Psoas muscle (tissue), 7 donors: ENCODE measurements at regions not wholly inside any gene's neighbourhood (a gene's known extent, or its start where the extent isn't known, plus 50 kb on each side); places are given as distances from the start of the nearest gene placed in this dataset.
A peak's percentile ranks its signal among the peaks of the same experiment; 100 is the strongest.

Source experiments
- ATAC-seq, 4 donors: fragments of 200-7000 bp; cut with Tn5 transposase; one replicate each; pipeline ENCODE4 v1.9.1; 2020; ENCODE audit warnings: moderate library complexity in 3 of 4, mild to moderate bottlenecking in 2 of 4
- DNase-seq, 2 donors: peaks; one replicate each; pipeline ENCODE4 v3.0.0-alpha.2; 2020
- H3K27ac ChIP-seq: fragments of 200-600 bp; one replicate; pipeline ENCODE4 v1.8.0; 2022
- H3K27me3 ChIP-seq, 3 donors: fragments of 200-600 bp in 1 of 3; one replicate each; pipeline versions ENCODE4 v1.6.1 to v1.8.0; 2013 to 2022; ENCODE audit warnings: low read length in 2 of 3, mild to moderate bottlenecking in 2 of 3, moderate library complexity in 1 of 3; ENCODE audit not compliant: insufficient read depth in 3 of 3
- H3K36me3 ChIP-seq, 2 donors: fragments of 200-600 bp in 1 of 2; one replicate each; pipeline versions ENCODE4 v1.6.1 to v1.8.0; 2013 to 2022; ENCODE audit warnings: low read depth in 1 of 2, mild to moderate bottlenecking in 1 of 2, moderate library complexity in 1 of 2; ENCODE audit not compliant: insufficient read depth in 1 of 2
- H3K4me1 ChIP-seq: fragments of 200-600 bp; one replicate; pipeline ENCODE4 v1.8.0; 2022
- H3K4me3 ChIP-seq: fragments of 200-600 bp; one replicate; pipeline ENCODE4 v1.8.0; 2022; ENCODE audit warnings: mild to moderate bottlenecking
- H3K9me3 ChIP-seq: fragments of 200-600 bp; one replicate; pipeline ENCODE4 v1.8.0; 2022
- WGBS, 3 donors: extraction: QIAGEN DNeasy Blood & Tissue Kit; methylation state at CpG; one replicate each; pipeline versions ENCODE4 v1.1.6 to v1.1.7; 2013; 5-methylcytosine and 5-hydroxymethylcytosine counted together
- intact Hi-C, 2 donors: fragments of 100-400 bp; cut with DNase I; formaldehyde crosslinking; loops; one replicate each; pipeline versions ENCODE4 v1.11.0 to v1.14.2; 2022
- TF ChIP-seq, protein P1 (sequence below): fragments of 200-600 bp; IDR thresholded peaks from one replicate; pipeline ENCODE4 v1.8.0; 2022; ENCODE audit warnings: antibody characterized with exemption
- donor health status: healthy with polysubstance abuse.
- donor health status: DM: no; HTN: no; CAD: no; lungs with moderate emphysema.
- donor health status: Bipolar disorder and iron deficiency.
- donor health status: healthy.
- donor health status: DM: yes; HTN: yes; CAD: no.
- donor health status: DM: no; HTN: no; CAD: no.
- donor health status: DM: yes; HTN: yes; CAD: no.

DNA sequence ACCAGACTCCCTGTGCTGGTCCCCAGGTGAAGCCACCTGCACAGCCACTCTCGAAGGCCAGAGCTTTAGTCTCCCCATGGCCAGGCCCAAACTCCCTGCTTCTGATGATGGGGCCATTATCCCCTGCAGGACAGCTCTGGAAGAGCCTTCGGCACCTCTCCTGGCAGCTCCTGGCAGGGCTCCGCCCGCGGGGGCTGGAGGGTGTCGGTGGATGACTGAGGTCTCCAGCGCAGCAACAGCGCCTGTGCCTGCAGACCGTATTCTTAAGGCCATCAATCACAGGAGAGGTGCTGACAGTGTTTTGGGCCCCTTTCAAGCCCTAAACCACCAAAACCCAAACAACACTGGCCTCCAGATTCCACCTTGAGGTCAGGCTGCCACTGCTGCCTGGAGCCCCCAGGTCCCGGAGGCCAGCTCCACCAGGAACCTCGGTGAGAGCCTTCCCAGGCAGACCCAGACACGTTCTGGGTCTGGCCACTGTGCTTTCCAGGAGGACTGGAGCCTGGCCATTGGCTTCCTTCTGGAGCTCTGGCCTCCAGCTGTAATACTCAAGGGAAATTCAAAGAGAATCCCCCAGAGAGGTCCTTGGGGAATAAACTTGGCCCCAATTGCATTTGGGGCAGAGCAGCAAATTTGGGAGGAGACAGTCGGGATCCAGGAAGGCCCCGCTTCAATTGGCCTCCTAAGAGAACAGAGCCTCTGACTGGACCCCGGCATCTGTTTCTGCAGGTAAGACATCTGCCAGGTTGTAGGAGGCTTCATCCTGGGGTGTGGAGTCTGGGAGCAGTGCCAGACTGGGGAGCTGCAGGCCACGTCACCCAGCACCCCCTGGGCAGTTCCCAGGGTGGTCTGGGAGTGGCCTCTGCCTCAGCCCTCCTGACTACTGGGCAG lies 210.6 kb upstream of the RTL1 start:
- 72 to 78% (median 76%) methylated on average over 16 of the region's 16 CpGs for WGBS, 3 donors
- TF ChIP-seq, protein P1, sequence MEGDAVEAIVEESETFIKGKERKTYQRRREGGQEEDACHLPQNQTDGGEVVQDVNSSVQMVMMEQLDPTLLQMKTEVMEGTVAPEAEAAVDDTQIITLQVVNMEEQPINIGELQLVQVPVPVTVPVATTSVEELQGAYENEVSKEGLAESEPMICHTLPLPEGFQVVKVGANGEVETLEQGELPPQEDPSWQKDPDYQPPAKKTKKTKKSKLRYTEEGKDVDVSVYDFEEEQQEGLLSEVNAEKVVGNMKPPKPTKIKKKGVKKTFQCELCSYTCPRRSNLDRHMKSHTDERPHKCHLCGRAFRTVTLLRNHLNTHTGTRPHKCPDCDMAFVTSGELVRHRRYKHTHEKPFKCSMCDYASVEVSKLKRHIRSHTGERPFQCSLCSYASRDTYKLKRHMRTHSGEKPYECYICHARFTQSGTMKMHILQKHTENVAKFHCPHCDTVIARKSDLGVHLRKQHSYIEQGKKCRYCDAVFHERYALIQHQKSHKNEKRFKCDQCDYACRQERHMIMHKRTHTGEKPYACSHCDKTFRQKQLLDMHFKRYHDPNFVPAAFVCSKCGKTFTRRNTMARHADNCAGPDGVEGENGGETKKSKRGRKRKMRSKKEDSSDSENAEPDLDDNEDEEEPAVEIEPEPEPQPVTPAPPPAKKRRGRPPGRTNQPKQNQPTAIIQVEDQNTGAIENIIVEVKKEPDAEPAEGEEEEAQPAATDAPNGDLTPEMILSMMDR: no peak
- ATAC-seq: no peak
- Histone ChIP-seq H3K27me3 (no peaks in the 10 kb centered on the region), H3K27ac (no peak overlapping the region), H3K4me3 (no peak overlapping the region), H3K9me3 (no peaks in the 10 kb centered on the region), H3K36me3 (no peaks in the 10 kb centered on the region), H3K4me1 (no peaks in the 10 kb centered on the region)
- DNase-seq: peak in 1 of 2 donors; percentile 28
- intact Hi-C loops: no loop called here

DNA sequence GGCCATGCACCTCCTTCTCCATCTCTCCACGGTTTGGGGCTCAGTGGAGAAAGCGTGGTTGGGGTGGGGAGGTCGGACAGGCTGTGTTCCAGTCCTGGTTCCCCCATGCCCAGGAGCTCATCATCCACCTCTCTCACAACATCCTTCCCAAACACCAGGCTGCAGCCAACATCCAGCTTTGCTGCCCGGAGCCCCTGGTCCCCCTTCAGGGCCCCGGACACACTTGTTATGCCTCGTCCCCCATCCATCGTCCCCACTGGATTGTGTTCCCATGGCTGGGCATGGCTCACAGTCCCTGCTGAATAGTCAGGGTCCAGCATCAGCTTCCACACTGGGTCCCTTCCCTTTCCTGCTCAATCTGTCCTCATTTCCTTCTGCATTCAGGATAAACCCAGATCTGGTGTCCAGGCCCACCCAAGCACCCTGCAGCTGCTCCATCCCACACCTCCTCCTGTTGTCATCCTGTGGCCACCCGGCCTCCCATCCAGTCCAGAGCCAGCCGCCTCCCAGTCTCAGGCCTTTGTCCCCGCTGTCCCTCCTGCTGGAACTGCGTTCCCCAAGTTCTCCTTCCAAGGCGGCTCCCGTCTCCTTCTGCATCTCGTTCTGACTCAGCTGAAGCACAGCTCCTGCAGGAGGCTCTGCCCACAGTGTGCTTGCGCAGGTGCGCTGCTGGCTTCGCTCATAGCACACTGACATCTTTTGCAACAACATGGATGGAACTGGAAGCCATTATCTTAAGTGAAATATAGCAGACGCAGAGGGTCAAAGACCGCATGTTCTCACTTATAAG lies 211.4 kb upstream of the RTL1 start:
- H3K27ac ChIP-seq: no peak overlapping the region
- DNase-seq (peak in 1 of 2 donors; percentile 28), ATAC-seq (no peak)
- no peaks in the 10 kb centered on the region for H3K4me1 ChIP-seq
- no peaks in the 10 kb centered on the region for H3K9me3 ChIP-seq
- H3K27me3 ChIP-seq: no peaks in the 10 kb centered on the region
- TF ChIP-seq, protein P1: no peak
- WGBS, 3 donors: 84 to 85% (median 85%) methylated on average over 19 of the region's 19 CpGs
- intact Hi-C loops: no loop called here
- no peaks in the 10 kb centered on the region for H3K36me3 ChIP-seq
- no peak overlapping the region for H3K4me3 ChIP-seq

DNA sequence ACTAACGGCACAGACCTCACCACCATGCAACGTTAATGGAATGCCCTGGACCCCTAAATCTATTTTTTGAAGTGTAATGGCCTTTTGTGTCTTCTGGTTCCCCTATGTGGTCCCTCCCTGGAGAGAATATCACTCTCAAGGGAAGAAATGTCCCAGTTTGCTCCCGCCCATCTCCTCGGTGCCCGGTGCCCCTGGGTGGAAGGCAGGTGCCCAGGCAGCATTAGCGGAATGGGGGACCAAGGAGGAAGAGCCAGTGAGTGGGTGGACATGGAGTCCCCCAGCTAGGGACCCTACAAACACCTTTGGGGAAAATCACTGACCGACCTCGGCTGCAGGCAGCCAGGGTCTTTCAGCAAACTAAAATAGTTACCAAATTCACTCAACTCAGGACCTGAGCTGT lies 212.1 kb upstream of the RTL1 start:
- DNase-seq: no peak
- TF ChIP-seq, protein P1: no peak
- H3K4me1 ChIP-seq: no peaks in the 10 kb centered on the region
- WGBS, 3 donors: 87 to 94% (median 89%) methylated on average over 8 of the region's 8 CpGs
- intact Hi-C loops: no loop called here
- H3K27me3 ChIP-seq: no peaks in the 10 kb centered on the region
- H3K4me3 ChIP-seq: no peak overlapping the region
- no peak overlapping the region for H3K27ac ChIP-seq
- ATAC-seq: no peak
- H3K36me3 ChIP-seq: no peaks in the 10 kb centered on the region
- no peaks in the 10 kb centered on the region for H3K9me3 ChIP-seq

DNA sequence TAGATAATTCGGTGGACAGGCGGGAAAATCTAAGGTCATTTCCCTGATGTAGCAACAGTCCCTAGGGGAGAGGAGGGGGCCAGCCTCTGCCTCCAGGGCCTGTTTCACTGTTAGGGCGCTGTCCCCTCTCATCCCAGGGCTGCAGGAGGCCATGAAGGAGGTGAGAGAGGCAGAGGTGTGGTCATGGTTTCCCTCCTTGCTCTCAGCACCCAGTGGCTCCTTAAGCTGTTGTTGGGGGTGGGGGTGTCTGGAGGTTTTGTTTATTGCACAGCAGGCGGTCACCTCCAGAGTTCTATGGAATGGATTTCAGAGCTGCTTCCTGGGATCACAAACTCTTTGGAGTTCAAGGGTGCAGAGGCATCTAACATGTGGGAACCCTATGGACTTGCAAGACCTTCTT lies 212.5 kb upstream of the RTL1 start:
- no peak for ATAC-seq
- Histone ChIP-seq H3K36me3 (no peaks in the 10 kb centered on the region), H3K4me1 (no peaks in the 10 kb centered on the region), H3K4me3 (no peak overlapping the region), H3K27me3 (no peaks in the 10 kb centered on the region), H3K9me3 (no peaks in the 10 kb centered on the region), H3K27ac (no peak overlapping the region)
- DNase-seq: no peak
- TF ChIP-seq, protein P1: no peak
- WGBS, 3 donors: 75 to 88% (median 87%) methylated on average over 4 of the region's 4 CpGs
- intact Hi-C loops: no loop called here
